Inflammatory macrophage (primary cell): ENCODE measurements at regions not wholly inside any gene's neighbourhood (a gene's known extent, or its start where the extent isn't known, plus 50 kb on each side); places are given as distances from the start of the nearest gene placed in this dataset.

Source experiments
- DNase-seq, 2 donors: peaks; one replicate each; pipeline ENCODE4 v3.0.0-alpha.2; 2020 to 2022

- DNase-seq, result no peak
These were observed 56.9 kb downstream of the RDH14 start for GRCh38 chr2:18503376-18504228.

GRCh38 chr2:18502142-18502541, 58.3 kb downstream of the RDH14 start:
- no peak for DNase-seq

GRCh38 chr2:18501729-18502128, 58.7 kb downstream of the RDH14 start:
- DNase-seq, result no peak

- DNase-seq, result no peak
These were observed 59.3 kb downstream of the RDH14 start for GRCh38 chr2:18501156-18501555.

- peak in 1 of 2 donors; percentile 16 for DNase-seq
These were observed 60.1 kb downstream of the RDH14 start for GRCh38 chr2:18500333-18500732.

- DNase-seq, result no peak
These were observed 61.9 kb downstream of the RDH14 start for GRCh38 chr2:18498531-18498930.

GRCh38 chr2:18496516-18496915, 63.9 kb downstream of the RDH14 start:
- DNase-seq, result no peak

- no peak for DNase-seq
These were observed 65.4 kb downstream of the RDH14 start for GRCh38 chr2:18495058-18495457.

GRCh38 chr2:18492721-18493120, 67.7 kb downstream of the RDH14 start:
- no peak for DNase-seq

- no peak for DNase-seq
These were observed 68.9 kb downstream of the RDH14 start for GRCh38 chr2:18491577-18491976.

- DNase-seq, result no peak
These were observed 69.6 kb downstream of the RDH14 start for GRCh38 chr2:18490901-18491300.

GRCh38 chr2:18487106-18487913, 73.1 kb downstream of the RDH14 start:
- DNase-seq, result no peak

GRCh38 chr2:18484625-18485024, 75.8 kb downstream of the RDH14 start:
- no peak for DNase-seq

GRCh38 chr2:18483896-18484295, 76.6 kb downstream of the RDH14 start:
- no peak for DNase-seq

- DNase-seq, result no peak
These were observed 77.8 kb downstream of the RDH14 start for GRCh38 chr2:18482666-18483065.

GRCh38 chr2:18479947-18480369, 80.5 kb downstream of the RDH14 start:
- no peak for DNase-seq

- DNase-seq, result no peak
These were observed 83.2 kb downstream of the RDH14 start for GRCh38 chr2:18477293-18477692.

- DNase-seq, result no peak
These were observed 84.0 kb downstream of the RDH14 start for GRCh38 chr2:18476484-18476883.

- no peak for DNase-seq
These were observed 84.6 kb downstream of the RDH14 start for GRCh38 chr2:18475884-18476283.

- DNase-seq, result no peak
These were observed 85.8 kb downstream of the RDH14 start for GRCh38 chr2:18474700-18475099.

- no peak for DNase-seq
These were observed 86.9 kb downstream of the RDH14 start for GRCh38 chr2:18473241-18474181.

- DNase-seq, result no peak
These were observed 92.6 kb downstream of the RDH14 start for GRCh38 chr2:18467749-18468360.
